Vagina (tissue), 2 donors: ENCODE measurements at regions not wholly inside any gene's neighbourhood (a gene's known extent, or its start where the extent isn't known, plus 50 kb on each side); places are given as distances from the start of the nearest gene placed in this dataset.
"Not testable (repeated sequence)": the region's sequence is repeated elsewhere in the genome, so short reads cannot be mapped to it uniquely, and the experiment has no call there.

ENCODE experiments used
- DNase-seq, 2 donors: peaks; one replicate each; pipeline ENCODE4 v3.0.0-alpha.2; 2017; ENCODE audit errors: extremely low spot score in 2 of 2
- H3K27ac ChIP-seq: fragments of 200-600 bp; sonication (generic); one replicate; pipeline ENCODE4 v1.5.1; 2019
- H3K27me3 ChIP-seq: fragments of 200-600 bp; sonication (generic); one replicate; pipeline ENCODE4 v1.5.1; 2019
- H3K36me3 ChIP-seq, 2 donors: fragments of 200-600 bp; sonication (generic); one replicate each; pipeline ENCODE4 v1.5.1; 2017 to 2019
- H3K4me1 ChIP-seq: fragments of 200-600 bp; sonication (generic); one replicate; pipeline ENCODE4 v1.5.1; 2019
- H3K4me3 ChIP-seq, 2 donors: fragments of 200-600 bp; sonication (generic); 1 replicate in 1 of 2; 2 replicates in 1 of 2; pipeline ENCODE4 v1.5.1; 2016 to 2019
- H3K9me3 ChIP-seq: fragments of 200-600 bp; sonication (generic); one replicate; pipeline ENCODE4 v1.5.1; 2019
- CTCF ChIP-seq, 3 experiments: fragments of 450-650 bp in 2 of 3; fragments of 200-600 bp in 1 of 3; sonication (generic) in 1 of 3; IDR thresholded peaks; one replicate each; pipeline ENCODE4 v1.5.1; 2017 to 2019; ENCODE audit warnings: antibody characterized with exemption in 3 of 3, mild to moderate bottlenecking in 2 of 3, moderate library complexity in 2 of 3
- POLR2A ChIP-seq, 2 donors: fragments of 450-650 bp; IDR thresholded peaks; one replicate each; pipeline ENCODE4 v1.6.1; 2017; ENCODE audit warnings: antibody characterized with exemption in 2 of 2, mild to moderate bottlenecking in 2 of 2, moderate library complexity in 2 of 2
- POLR2AphosphoS5 ChIP-seq, 2 donors: sonication (generic); formaldehyde crosslinking; IDR thresholded peaks; one replicate each; pipeline ENCODE4 v1.9.0; 2017; ENCODE audit warnings: antibody characterized with exemption in 2 of 2, mild to moderate bottlenecking in 2 of 2, low read depth in 1 of 2; ENCODE audit not compliant: insufficient read depth in 1 of 2
- intact Hi-C: fragments of 100-400 bp; cut with DNase I; formaldehyde crosslinking; loops from one replicate; pipeline ENCODE4 v1.15.1; 2023

DNA sequence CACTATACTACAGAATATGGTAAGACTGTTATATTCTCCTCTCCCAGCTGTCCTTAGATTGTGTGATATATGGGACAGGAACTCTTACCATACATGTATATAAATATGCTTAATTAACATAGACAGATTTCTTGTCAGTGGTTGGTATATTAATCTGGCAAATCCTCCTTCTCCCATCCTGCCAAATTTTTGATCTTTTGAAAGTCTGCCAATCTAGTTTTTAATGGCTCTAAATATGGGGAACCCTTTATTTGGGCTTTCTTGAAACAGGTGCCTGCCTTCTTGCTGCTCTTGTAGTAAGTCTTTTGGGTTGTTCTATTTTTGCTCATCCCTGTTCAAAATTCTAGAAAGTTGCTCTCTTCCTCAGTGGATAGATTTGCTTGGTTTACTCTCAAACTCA lies 63.5 kb downstream of the SPATA31D1 start:
- H3K4me3 ChIP-seq = no peak overlapping the region
- TF ChIP-seq POLR2AphosphoS5 (IDR thresholded peaks at IDR 0.05; ENCODE audit: insufficient read depth in 1 of 2, low read depth in 1 of 2) (no peak), POLR2A (IDR thresholded peaks at IDR 0.05) (no peak), CTCF (IDR thresholded peaks at IDR 0.05) (no peak)
- H3K27me3 ChIP-seq = no peaks in the 10 kb centered on the region
- H3K27ac ChIP-seq = no peak overlapping the region
- no peak for DNase-seq
- no peaks in the 10 kb centered on the region for H3K9me3 ChIP-seq
- H3K4me1 ChIP-seq = no peaks in the 10 kb centered on the region
- intact Hi-C loops = no loop called here
- H3K36me3 ChIP-seq = no peaks in the 10 kb centered on the region

DNA sequence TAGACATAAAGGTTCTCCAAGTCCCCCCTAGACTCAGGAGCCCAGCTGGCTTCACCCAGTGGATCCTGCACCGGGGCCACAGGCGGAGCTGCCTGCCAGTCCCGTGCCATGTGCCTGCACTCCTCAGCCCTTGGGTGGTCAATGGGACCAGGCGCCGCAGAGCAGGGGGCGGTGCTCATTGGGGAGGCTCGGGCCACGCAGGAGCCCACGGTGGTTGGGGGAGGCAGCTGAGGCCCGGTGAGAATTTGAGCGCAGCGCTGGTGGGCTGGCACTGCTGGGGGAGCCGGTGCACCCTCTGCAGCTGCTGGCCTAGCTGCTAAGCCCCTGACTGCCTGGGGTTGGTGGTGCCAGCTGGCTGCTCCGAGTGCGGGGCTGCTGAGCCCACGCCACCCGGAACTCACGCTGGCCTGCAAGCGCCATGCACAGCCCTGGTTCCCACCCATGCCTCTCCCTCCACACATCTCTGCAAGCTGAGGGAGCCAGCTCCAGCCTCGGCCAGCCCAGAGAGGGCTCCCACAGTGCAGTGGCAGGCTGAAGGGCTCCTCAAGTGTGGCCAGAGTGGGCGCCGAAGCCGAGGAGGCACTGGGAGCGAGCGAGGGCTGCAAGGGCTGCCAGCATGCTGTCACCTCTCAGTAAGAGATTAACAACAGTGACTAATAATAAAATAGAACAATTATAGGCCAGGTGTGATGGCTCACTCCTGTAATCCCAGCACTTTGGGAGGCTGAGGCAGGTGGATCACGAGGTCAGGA lies 65.9 kb downstream of the SPATA31D1 start:
- Histone ChIP-seq H3K36me3 (no peaks in the 10 kb centered on the region), H3K4me1 (no peaks in the 10 kb centered on the region), H3K27ac (no peak overlapping the region), H3K27me3 (no peaks in the 10 kb centered on the region), H3K9me3 (no peaks in the 10 kb centered on the region), H3K4me3 (no peak overlapping the region)
- intact Hi-C loops = no loop called here
- TF ChIP-seq CTCF (IDR thresholded peaks at IDR 0.05) (no peak), POLR2AphosphoS5 (IDR thresholded peaks at IDR 0.05; ENCODE audit: insufficient read depth in 1 of 2, low read depth in 1 of 2) (no peak), POLR2A (IDR thresholded peaks at IDR 0.05) (no peak)
- no peak for DNase-seq

GRCh38 chr9:82057805-82058204 lies 69.2 kb downstream of the SPATA31D1 start:
- H3K36me3 ChIP-seq = no peaks in the 10 kb centered on the region
- H3K4me1 ChIP-seq = no peaks in the 10 kb centered on the region
- no peaks in the 10 kb centered on the region for H3K9me3 ChIP-seq
- no peak overlapping the region for H3K27ac ChIP-seq
- DNase-seq = no peak
- no peaks in the 10 kb centered on the region for H3K27me3 ChIP-seq
- no peak for TF ChIP-seq POLR2A (IDR thresholded peaks at IDR 0.05)
- TF ChIP-seq CTCF (IDR thresholded peaks at IDR 0.05) = no peak
- TF ChIP-seq POLR2AphosphoS5 (IDR thresholded peaks at IDR 0.05; ENCODE audit: insufficient read depth in 1 of 2, low read depth in 1 of 2) = no peak
- intact Hi-C loops = no loop called here
- no peak overlapping the region for H3K4me3 ChIP-seq

GRCh38 chr9:82061801-82062200 lies 73.2 kb downstream of the SPATA31D1 start:
- intact Hi-C loops, H3K9me3 ChIP-seq, DNase-seq, H3K27ac ChIP-seq, H3K36me3 ChIP-seq, H3K4me3 ChIP-seq, H3K4me1 ChIP-seq, H3K27me3 ChIP-seq: not testable (repeated sequence)

DNA sequence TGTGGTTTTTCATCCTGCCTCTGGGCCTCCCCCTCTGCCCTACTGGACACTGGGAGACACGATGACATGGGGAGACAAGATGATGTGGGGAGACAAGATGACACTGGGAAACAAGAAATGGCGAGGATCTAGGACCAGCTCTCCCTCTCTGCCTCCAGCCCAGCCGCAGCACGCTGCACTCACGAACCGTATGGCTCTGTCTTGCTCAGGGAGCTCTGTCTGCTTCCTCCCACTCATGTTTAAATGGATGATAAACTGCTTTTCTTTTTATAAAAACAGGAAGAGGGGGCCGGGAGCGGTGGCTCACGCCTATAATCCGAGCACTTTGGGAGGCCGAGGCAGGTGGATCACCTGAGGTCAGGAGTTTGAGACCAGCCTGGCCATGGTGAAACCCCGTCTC lies 73.7 kb downstream of the SPATA31D1 start:
- Histone ChIP-seq H3K36me3 (no peaks in the 10 kb centered on the region), H3K27me3 (no peaks in the 10 kb centered on the region), H3K4me3 (no peak overlapping the region), H3K4me1 (no peaks in the 10 kb centered on the region), H3K9me3 (no peaks in the 10 kb centered on the region), H3K27ac (no peak overlapping the region)
- no peak for DNase-seq
- intact Hi-C loops = no loop called here
- no peak for TF ChIP-seq CTCF (IDR thresholded peaks at IDR 0.05)
- no peak for TF ChIP-seq POLR2AphosphoS5 (IDR thresholded peaks at IDR 0.05; ENCODE audit: insufficient read depth in 1 of 2, low read depth in 1 of 2)
- no peak for TF ChIP-seq POLR2A (IDR thresholded peaks at IDR 0.05)
